ENCODE measurements at regions not wholly inside any gene's neighbourhood (a gene's known extent, or its start where the extent isn't known, plus 50 kb on each side); places are given as distances from the start of the nearest gene placed in this dataset.

- TF ChIP-seq CTCF (IDR thresholded peaks at IDR 0.05; ENCODE audit: insufficient read depth, low read length, missing control alignments), result no peak
- ChIA-PET CTCF (no interaction called here), POLR2A (no interaction called here)
- no peak for DNase-seq (ENCODE audit: low read depth, low spot score)
- no peak overlapping the region for H3K4me3 ChIP-seq (ENCODE audit: low read depth, low read length)
These were observed 91.3 kb upstream of the GPR45 start for GRCh38 chr2:105150231-105150630.

- H3K4me3 ChIP-seq (ENCODE audit: low read depth, low read length), result no peak overlapping the region
- TF ChIP-seq CTCF (IDR thresholded peaks at IDR 0.05; ENCODE audit: insufficient read depth, low read length, missing control alignments), result no peak
These were observed 87.3 kb upstream of the GPR45 start for GRCh38 chr2:105154119-105154818.

GRCh38 chr2:105156166-105156565, 85.4 kb upstream of the GPR45 start:
- no peak overlapping the region for H3K4me3 ChIP-seq (ENCODE audit: low read depth, low read length)
- ChIA-PET CTCF (interaction anchor here (1.4 kb wide), 1 partner anchor 78 kb away, joined by 3 read pairs; no protein-coding TSS in a partner anchor), POLR2A (no interaction called here)
- no peak for DNase-seq (ENCODE audit: low read depth, low spot score)
- TF ChIP-seq CTCF (IDR thresholded peaks at IDR 0.05; ENCODE audit: insufficient read depth, low read length, missing control alignments), result no peak

More at GRCh38 chr2:105154119-105154818, 87.3 kb upstream of the GPR45 start:
- no peak for DNase-seq (ENCODE audit: low read depth, low spot score)
- ChIA-PET CTCF (no interaction called here), POLR2A (no interaction called here)

- H3K4me3 ChIP-seq (ENCODE audit: low read depth, low read length), result no peak overlapping the region
- POLR2A ChIA-PET, result no interaction called here
- no peak for TF ChIP-seq CTCF (IDR thresholded peaks at IDR 0.05; ENCODE audit: insufficient read depth, low read length, missing control alignments)
- CTCF ChIA-PET, result no interaction called here
- DNase-seq (ENCODE audit: low read depth, low spot score), result no peak
These were observed 83.5 kb upstream of the GPR45 start for GRCh38 chr2:105158002-105158401.

GRCh38 chr2:105166688-105167087, 74.9 kb upstream of the GPR45 start:
- CTCF ChIA-PET, result interaction anchor here (0.8 to 1.1 kb wide), 2 partner anchors 56 to 69 kb away, joined by 3 read pairs; no protein-coding TSS in a partner anchor
- H3K4me3 ChIP-seq (ENCODE audit: low read depth, low read length), result no peak overlapping the region
- DNase-seq (ENCODE audit: low read depth, low spot score), result no peak
- POLR2A ChIA-PET, result no interaction called here
- no peak for TF ChIP-seq CTCF (IDR thresholded peaks at IDR 0.05; ENCODE audit: insufficient read depth, low read length, missing control alignments)

GRCh38 chr2:105168543-105168942, 73.0 kb upstream of the GPR45 start:
- no peak overlapping the region for H3K4me3 ChIP-seq (ENCODE audit: low read depth, low read length)
- TF ChIP-seq CTCF (IDR thresholded peaks at IDR 0.05; ENCODE audit: insufficient read depth, low read length, missing control alignments), result no peak
- no peak for DNase-seq (ENCODE audit: low read depth, low spot score)
- POLR2A ChIA-PET, result no interaction called here
- CTCF ChIA-PET, result no interaction called here
